IPS-NIHi11 (cell line): ENCODE measurements at regions not wholly inside any gene's neighbourhood (a gene's known extent, or its start where the extent isn't known, plus 50 kb on each side); places are given as distances from the start of the nearest gene placed in this dataset.

ENCODE experiments used
- DNase-seq: peaks from one replicate; pipeline ENCODE4 v3.0.0; 2012; ENCODE audit warnings: mixed read lengths, low spot score

- no peak for DNase-seq
These were observed 157.3 kb downstream of the SLCO1B3 start for GRCh38 chr12:20967756-20968155.

- DNase-seq: no peak
These were observed 159.3 kb downstream of the SLCO1B3 start for GRCh38 chr12:20969766-20970165.

GRCh38 chr12:20985399-20985798, 145.6 kb upstream of the SLCO1B1 start:
- no peak for DNase-seq

- DNase-seq: no peak
These were observed 129.2 kb upstream of the SLCO1B1 start for GRCh38 chr12:21001778-21002177.

GRCh38 chr12:21025656-21026055, 105.3 kb upstream of the SLCO1B1 start:
- no peak for DNase-seq

- no peak for DNase-seq
These were observed 104.7 kb upstream of the SLCO1B1 start for GRCh38 chr12:21026302-21026701.

GRCh38 chr12:21054334-21054733, 76.7 kb upstream of the SLCO1B1 start:
- DNase-seq: no peak

- DNase-seq: peak; percentile 10
These were observed 65.1 kb upstream of the SLCO1B1 start for GRCh38 chr12:21065845-21066244.

GRCh38 chr12:21073129-21073528, 57.9 kb upstream of the SLCO1B1 start:
- DNase-seq: no peak

GRCh38 chr12:21073822-21074460, 57.1 kb upstream of the SLCO1B1 start:
- no peak for DNase-seq
